K562 (cell line): ENCODE measurements at regions not wholly inside any gene's neighbourhood (a gene's known extent, or its start where the extent isn't known, plus 50 kb on each side); places are given as distances from the start of the nearest gene placed in this dataset.

Experiments
- CTCF ChIP-seq, 3 experiments: IDR thresholded peaks in 2 of 3; conservative IDR thresholded peaks in 1 of 3; 2 replicates each; pipeline ENCODE4 v1.5.1; 2011 to 2012; ENCODE audit warnings: low read length in 3 of 3, mild to moderate bottlenecking in 3 of 3, control low read depth in 2 of 3, improper control_type of control experiment in 1 of 3, inconsistent platforms in 1 of 3, low read depth in 1 of 3, mixed read lengths in 1 of 3, moderate library complexity in 1 of 3; ENCODE audit not compliant: insufficient read depth in 2 of 3
- CTCFL ChIP-seq: IDR thresholded peaks from 2 replicates; pipeline ENCODE4 v1.6.1; 2011; ENCODE audit warnings: borderline replicate concordance, low read depth, mild to moderate bottlenecking, moderate library complexity, low read length; ENCODE audit not compliant: insufficient read depth, poor library complexity, severe bottlenecking
- DEAF1 ChIP-seq: fragments of 450-650 bp; formaldehyde crosslinking; IDR thresholded peaks from 2 replicates; pipeline ENCODE4 v1.4.0; 2020; ENCODE audit warnings: mild to moderate bottlenecking, moderate library complexity
- KLF16 ChIP-seq: IDR thresholded peaks from 2 replicates; pipeline ENCODE4 v1.6.1; 2016; ENCODE audit warnings: antibody characterized with exemption
- PKNOX1 ChIP-seq: fragments of 450-650 bp; IDR thresholded peaks from 2 replicates; pipeline ENCODE4 v1.6.1; 2016
- STAG1 ChIP-seq: sonication (generic); formaldehyde crosslinking; IDR thresholded peaks from 2 replicates; pipeline ENCODE4 v1.5.0; 2020; ENCODE audit warnings: missing genetic modification reagents, borderline replicate concordance
- U2AF1 ChIP-seq: fragments of 200-400 bp; formaldehyde crosslinking; optimal IDR thresholded peaks from 2 replicates; pipeline ENCODE3; 2017; ENCODE audit warnings: mild to moderate bottlenecking, low read depth, low read length, moderate library complexity
- VEZF1 ChIP-seq: fragments of 200-800 bp; sonication (Bioruptor generic); IDR thresholded peaks from 2 replicates; pipeline ENCODE4 v1.6.1; 2017; ENCODE audit warnings: missing genetic modification characterization, missing compliant biosample characterization

GRCh38 chr19:32224371-32225244, 120.8 kb upstream of the ZNF507 start (continued):
- no peak for TF ChIP-seq PKNOX1
- peak; percentile 25; the same call in 1 of the 2 replicates for TF ChIP-seq KLF16
- TF ChIP-seq STAG1: peak; percentile 83; the same call in 1 of the 2 replicates
- no peak for TF ChIP-seq U2AF1
- TF ChIP-seq CTCFL: peak; percentile 33
- TF ChIP-seq VEZF1: peak; percentile 60; the same call in 1 of the 2 replicates
- peak; percentile 95 to 99 (median 97) for TF ChIP-seq CTCF (IDR thresholded peaks at IDR 0.05 in 2 of 3, conservative IDR thresholded peaks at IDR 0.05 in 1 of 3; ENCODE audit: insufficient read depth in 2 of 3, low read depth in 1 of 3, low read length in 3 of 3)
- peak; percentile 83 for TF ChIP-seq DEAF1 (CRISPR knock-in tag)
- TF ChIP-seq, all 486 proteins: peak for 14
